ENCODE measurements at regions not wholly inside any gene's neighbourhood (a gene's known extent, or its start where the extent isn't known, plus 50 kb on each side); places are given as distances from the start of the nearest gene placed in this dataset.

DNA sequence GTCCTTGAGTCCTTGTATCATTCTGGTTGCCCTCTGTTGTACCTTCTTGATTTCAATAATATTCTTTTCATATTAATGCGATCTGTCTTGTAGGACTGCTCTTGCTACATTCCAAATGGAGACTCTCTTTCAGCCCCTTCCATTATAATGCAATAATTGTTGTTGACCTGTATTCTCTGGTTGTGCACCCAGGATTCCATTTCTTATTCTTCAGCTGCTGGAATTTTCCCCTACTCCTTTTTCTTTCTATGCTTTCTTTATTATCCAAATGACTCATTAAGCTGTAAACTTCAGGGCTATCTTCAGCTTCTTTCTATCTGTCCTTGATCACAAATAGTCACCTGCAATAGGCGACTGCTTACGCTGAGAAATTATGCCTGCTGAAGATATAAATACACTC is 321.5 kb downstream of the SATB1 start:
- no peaks in the 10 kb centered on the region for H3K27me3 ChIP-seq (ENCODE audit: insufficient read depth, low read length, poor library complexity, severe bottlenecking)
- peaks cover 0 to 2% (median 0%) of the 10 kb centered on the region in 5 donors for H3K9me3 Mint-ChIP-seq
- H3K36me3 Mint-ChIP-seq: peaks cover 0 to 4% (median 3%) of the 10 kb centered on the region in 3 donors
- CTCF ChIA-PET: no interaction called here
- H3K4me3 ChIP-seq (ENCODE audit: low read length): no peak overlapping the region
- no peak for DNase-seq
- no peak overlapping the region for H3K4me3 Mint-ChIP-seq
- H3K4me1 Mint-ChIP-seq: no peaks in the 10 kb centered on the region
- H3K27me3 Mint-ChIP-seq: peaks cover 7 to 44% of the 10 kb centered on the region in 2 donors
- no peak overlapping the region for H3K27ac ChIP-seq (ENCODE audit: low read depth, low read length)
- no peaks in the 10 kb centered on the region for H3K9me3 ChIP-seq (ENCODE audit: low read length)
- POLR2A ChIA-PET: no interaction called here
- peak overlapping the region in 1 of 8 donors; percentile 51 for H3K27ac Mint-ChIP-seq
- H3K36me3 ChIP-seq (ENCODE audit: insufficient read depth, low read length): no peaks in the 10 kb centered on the region
- H3K4me1 ChIP-seq (ENCODE audit: insufficient read depth, low read length): no peaks in the 10 kb centered on the region

DNA sequence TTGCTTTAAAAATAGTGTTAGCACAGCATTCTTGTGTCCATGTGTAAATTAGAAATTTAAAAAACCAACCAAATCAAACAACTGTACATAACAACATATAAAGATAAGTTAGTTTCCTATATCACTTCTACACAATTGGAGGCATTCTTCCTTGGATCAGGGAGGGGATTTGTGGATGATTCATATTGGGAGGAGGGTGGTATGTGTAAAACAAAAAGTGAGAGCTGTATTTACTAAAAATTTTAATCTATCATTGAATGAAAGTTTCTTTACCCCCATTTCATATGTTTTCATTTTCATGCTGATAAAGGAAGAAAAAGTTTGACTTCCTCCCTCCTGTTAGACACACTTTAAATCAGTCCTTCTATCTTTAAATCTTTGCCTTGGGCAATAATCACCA is 325.0 kb downstream of the SATB1 start:
- Mint-ChIP-seq H3K27ac (no peak overlapping the region), H3K4me1 (no peaks in the 10 kb centered on the region), H3K9me3 (peaks cover 0 to 5% (median 3%) of the 10 kb centered on the region in 5 donors), H3K36me3 (peaks cover 0 to 9% (median 1%) of the 10 kb centered on the region in 3 donors), H3K4me3 (no peak overlapping the region), H3K27me3 (peaks cover 10 to 53% of the 10 kb centered on the region in 2 donors)
- H3K27ac ChIP-seq (ENCODE audit: low read depth, low read length): no peak overlapping the region
- no peaks in the 10 kb centered on the region for H3K9me3 ChIP-seq (ENCODE audit: low read length)
- no peak for DNase-seq
- H3K36me3 ChIP-seq (ENCODE audit: insufficient read depth, low read length): no peaks in the 10 kb centered on the region
- POLR2A ChIA-PET: no interaction called here
- H3K4me3 ChIP-seq (ENCODE audit: low read length): no peak overlapping the region
- H3K27me3 ChIP-seq (ENCODE audit: insufficient read depth, low read length, poor library complexity, severe bottlenecking): no peaks in the 10 kb centered on the region
- no peaks in the 10 kb centered on the region for H3K4me1 ChIP-seq (ENCODE audit: insufficient read depth, low read length)
- CTCF ChIA-PET: no interaction called here

DNA sequence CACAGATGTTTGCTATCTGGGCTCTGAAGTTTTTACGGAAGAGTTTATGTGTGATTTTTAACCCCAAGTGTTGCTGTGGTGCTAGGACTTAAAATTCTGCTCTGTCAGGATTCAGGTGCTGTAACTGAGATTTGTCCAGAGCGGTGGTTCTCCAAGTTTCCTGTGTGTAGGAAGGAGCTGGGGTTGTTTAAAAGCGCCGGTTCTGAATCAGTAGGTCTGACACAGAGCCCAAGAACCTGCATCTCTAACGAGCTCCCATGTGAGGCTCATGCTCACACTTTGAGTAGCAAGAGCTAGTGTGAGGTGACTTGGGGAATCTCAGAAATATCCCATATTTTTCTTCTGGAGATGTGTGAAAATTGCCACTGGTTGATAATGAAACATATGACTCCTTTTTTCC is 325.5 kb downstream of the SATB1 start:
- peaks cover 0 to 5% (median 3%) of the 10 kb centered on the region in 5 donors for H3K9me3 Mint-ChIP-seq
- no peaks in the 10 kb centered on the region for H3K4me1 Mint-ChIP-seq
- Histone ChIP-seq H3K9me3 (ENCODE audit: low read length) (no peaks in the 10 kb centered on the region), H3K27me3 (ENCODE audit: insufficient read depth, low read length, poor library complexity, severe bottlenecking) (no peaks in the 10 kb centered on the region), H3K4me3 (ENCODE audit: low read length) (no peak overlapping the region), H3K36me3 (ENCODE audit: insufficient read depth, low read length) (no peaks in the 10 kb centered on the region), H3K27ac (ENCODE audit: low read depth, low read length) (no peak overlapping the region), H3K4me1 (ENCODE audit: insufficient read depth, low read length) (no peaks in the 10 kb centered on the region)
- ChIA-PET POLR2A (no interaction called here), CTCF (no interaction called here)
- H3K27me3 Mint-ChIP-seq: peaks cover 10 to 51% of the 10 kb centered on the region in 2 donors
- H3K36me3 Mint-ChIP-seq: peaks cover 0 to 9% (median 0%) of the 10 kb centered on the region in 3 donors
- no peak for DNase-seq
- H3K27ac Mint-ChIP-seq: no peak overlapping the region
- no peak overlapping the region for H3K4me3 Mint-ChIP-seq

DNA sequence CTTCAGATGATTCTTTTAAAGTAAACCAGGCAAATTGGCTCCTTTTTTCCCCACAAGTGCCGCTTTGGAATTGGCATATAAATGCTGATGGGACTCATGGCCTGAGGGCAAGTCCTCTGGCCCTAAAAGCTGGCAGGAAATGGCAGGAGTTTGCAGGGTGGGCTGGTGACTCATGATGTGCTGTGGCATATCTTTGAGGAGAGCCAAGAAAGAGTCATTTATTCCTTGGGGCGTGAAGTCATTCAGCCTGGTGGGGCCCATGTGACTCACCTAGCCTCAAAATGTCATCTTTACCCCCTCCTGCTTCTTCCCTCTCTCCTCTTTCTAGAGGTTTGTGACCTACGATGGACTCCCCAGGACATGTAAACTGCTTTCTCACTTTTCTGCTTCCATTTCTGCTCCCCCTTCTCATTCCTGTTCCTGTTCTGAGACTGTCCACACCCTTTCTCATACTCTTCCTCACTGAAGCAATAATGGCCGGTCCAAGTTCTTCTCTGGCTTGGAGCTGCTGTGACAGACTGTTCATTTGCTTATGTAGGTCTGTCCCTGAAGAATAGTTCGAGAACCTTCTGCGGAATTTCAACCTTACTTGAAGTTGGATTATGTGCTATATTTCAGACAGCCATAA is 326.1 kb downstream of the SATB1 start:
- no peak for DNase-seq
- Histone ChIP-seq H3K4me3 (ENCODE audit: low read length) (no peak overlapping the region), H3K27ac (ENCODE audit: low read depth, low read length) (no peak overlapping the region), H3K9me3 (ENCODE audit: low read length) (no peaks in the 10 kb centered on the region), H3K36me3 (ENCODE audit: insufficient read depth, low read length) (no peaks in the 10 kb centered on the region), H3K4me1 (ENCODE audit: insufficient read depth, low read length) (no peaks in the 10 kb centered on the region), H3K27me3 (ENCODE audit: insufficient read depth, low read length, poor library complexity, severe bottlenecking) (no peaks in the 10 kb centered on the region)
- POLR2A ChIA-PET: no interaction called here
- Mint-ChIP-seq H3K4me3 (no peak overlapping the region), H3K27ac (no peak overlapping the region), H3K27me3 (peaks cover 8 to 46% of the 10 kb centered on the region in 2 donors), H3K9me3 (peaks cover 0 to 5% (median 3%) of the 10 kb centered on the region in 5 donors), H3K36me3 (peaks cover 0 to 9% (median 0%) of the 10 kb centered on the region in 3 donors), H3K4me1 (no peaks in the 10 kb centered on the region)
- CTCF ChIA-PET: no interaction called here

DNA sequence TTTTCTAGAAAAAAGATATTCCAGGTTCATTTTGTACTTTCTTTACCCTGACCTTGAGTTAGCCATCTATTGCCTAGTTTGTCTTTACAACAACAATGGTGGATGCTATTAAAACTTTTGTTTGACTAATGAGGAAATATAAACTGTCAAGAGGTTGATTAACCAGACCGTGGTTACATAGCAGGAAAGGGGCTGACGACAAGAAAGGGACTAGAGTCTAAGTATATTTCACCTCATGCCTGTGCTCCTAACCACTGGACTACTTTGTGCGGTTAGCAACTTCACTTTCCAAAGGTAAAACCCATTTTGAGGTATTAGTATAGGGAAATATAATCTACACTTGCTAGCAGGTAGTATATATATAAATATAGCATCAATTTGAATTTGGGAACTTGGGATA is 327.1 kb downstream of the SATB1 start:
- CTCF ChIA-PET: no interaction called here

DNA sequence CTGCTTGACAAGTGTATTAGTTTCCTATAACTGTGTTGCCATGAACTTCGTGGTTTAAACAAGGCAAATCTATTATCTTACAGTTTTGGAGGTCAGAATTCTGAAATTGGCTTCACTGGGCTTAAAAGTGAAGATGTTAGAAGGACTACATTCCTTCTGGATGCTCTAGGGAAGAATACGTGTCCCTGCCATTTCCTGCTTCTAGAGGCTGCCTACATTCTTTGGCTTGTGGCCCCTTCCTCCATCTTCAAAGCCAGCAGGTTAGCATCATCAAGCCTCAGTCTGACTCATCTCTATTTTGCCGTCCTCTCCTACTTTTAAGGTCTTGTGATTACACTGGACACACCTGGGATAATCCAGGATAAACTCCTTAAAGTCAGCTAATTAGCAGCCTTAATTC is 327.7 kb downstream of the SATB1 start:
- DNase-seq: no peak
- Histone ChIP-seq H3K9me3 (ENCODE audit: low read length) (no peaks in the 10 kb centered on the region), H3K4me3 (ENCODE audit: low read length) (no peak overlapping the region), H3K4me1 (ENCODE audit: insufficient read depth, low read length) (no peaks in the 10 kb centered on the region), H3K36me3 (ENCODE audit: insufficient read depth, low read length) (no peaks in the 10 kb centered on the region), H3K27me3 (ENCODE audit: insufficient read depth, low read length, poor library complexity, severe bottlenecking) (no peaks in the 10 kb centered on the region), H3K27ac (ENCODE audit: low read depth, low read length) (no peak overlapping the region)
- no peak overlapping the region for H3K27ac Mint-ChIP-seq
- peaks cover 0 to 5% (median 4%) of the 10 kb centered on the region in 5 donors for H3K9me3 Mint-ChIP-seq
- ChIA-PET CTCF (no interaction called here), POLR2A (no interaction called here)
- no peak overlapping the region for H3K4me3 Mint-ChIP-seq
- H3K4me1 Mint-ChIP-seq: no peaks in the 10 kb centered on the region
- H3K36me3 Mint-ChIP-seq: peaks cover 0 to 9% (median 0%) of the 10 kb centered on the region in 3 donors
- H3K27me3 Mint-ChIP-seq: peaks cover 10 to 43% of the 10 kb centered on the region in 2 donors

More for the DNA sequence above, 327.1 kb downstream of the SATB1 start:
- peaks cover 0 to 5% (median 4%) of the 10 kb centered on the region in 5 donors for H3K9me3 Mint-ChIP-seq
- H3K27ac ChIP-seq (ENCODE audit: low read depth, low read length): no peak overlapping the region
- H3K9me3 ChIP-seq (ENCODE audit: low read length): no peaks in the 10 kb centered on the region
- peaks cover 0 to 9% (median 0%) of the 10 kb centered on the region in 3 donors for H3K36me3 Mint-ChIP-seq
- no peaks in the 10 kb centered on the region for H3K4me1 Mint-ChIP-seq
- H3K36me3 ChIP-seq (ENCODE audit: insufficient read depth, low read length): no peaks in the 10 kb centered on the region
- no peak overlapping the region for H3K27ac Mint-ChIP-seq
- H3K4me3 ChIP-seq (ENCODE audit: low read length): no peak overlapping the region
- H3K4me1 ChIP-seq (ENCODE audit: insufficient read depth, low read length): no peaks in the 10 kb centered on the region
- POLR2A ChIA-PET: no interaction called here
- H3K4me3 Mint-ChIP-seq: no peak overlapping the region
- H3K27me3 Mint-ChIP-seq: peaks cover 8 to 45% of the 10 kb centered on the region in 2 donors
- H3K27me3 ChIP-seq (ENCODE audit: insufficient read depth, low read length, poor library complexity, severe bottlenecking): no peaks in the 10 kb centered on the region
- DNase-seq: no peak

DNA sequence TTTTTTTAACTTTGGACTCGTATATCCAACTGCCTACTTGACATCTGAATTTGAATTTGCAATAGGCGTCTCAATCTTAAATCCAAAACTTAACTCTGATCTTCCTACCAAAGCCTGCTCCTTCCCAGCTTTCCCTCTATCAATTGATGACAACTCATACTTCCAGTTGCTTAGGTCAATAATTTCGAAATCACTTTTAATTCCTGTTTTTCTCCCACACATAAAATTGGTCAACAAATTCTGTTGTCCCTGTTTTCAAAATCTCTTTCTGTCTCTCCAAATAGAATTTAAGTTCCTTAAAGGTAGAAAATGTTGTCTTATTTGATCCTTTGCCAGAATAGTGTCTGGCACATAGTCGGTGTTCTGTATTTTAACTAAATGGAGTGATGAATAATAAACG is 332.4 kb downstream of the SATB1 start:
- CTCF ChIA-PET: no interaction called here
- no peak overlapping the region for H3K27ac Mint-ChIP-seq
- H3K4me1 Mint-ChIP-seq: peaks cover 4 to 5% (median 5%) of the 10 kb centered on the region in 3 donors
- no peak overlapping the region for H3K4me3 Mint-ChIP-seq
- POLR2A ChIA-PET: no interaction called here
- H3K27me3 ChIP-seq (ENCODE audit: insufficient read depth, low read length, poor library complexity, severe bottlenecking): no peaks in the 10 kb centered on the region
- no peak for DNase-seq
- H3K27me3 Mint-ChIP-seq: peaks cover 2 to 14% of the 10 kb centered on the region in 2 donors
- no peaks in the 10 kb centered on the region for H3K9me3 ChIP-seq (ENCODE audit: low read length)
- H3K4me3 ChIP-seq (ENCODE audit: low read length): no peak overlapping the region
- no peaks in the 10 kb centered on the region for H3K4me1 ChIP-seq (ENCODE audit: insufficient read depth, low read length)
- peaks cover 0 to 3% (median 0%) of the 10 kb centered on the region in 3 donors for H3K36me3 Mint-ChIP-seq
- H3K27ac ChIP-seq (ENCODE audit: low read depth, low read length): no peak overlapping the region
- H3K9me3 Mint-ChIP-seq: peaks cover 0 to 4% (median 2%) of the 10 kb centered on the region in 5 donors
- H3K36me3 ChIP-seq (ENCODE audit: insufficient read depth, low read length): no peaks in the 10 kb centered on the region

DNA sequence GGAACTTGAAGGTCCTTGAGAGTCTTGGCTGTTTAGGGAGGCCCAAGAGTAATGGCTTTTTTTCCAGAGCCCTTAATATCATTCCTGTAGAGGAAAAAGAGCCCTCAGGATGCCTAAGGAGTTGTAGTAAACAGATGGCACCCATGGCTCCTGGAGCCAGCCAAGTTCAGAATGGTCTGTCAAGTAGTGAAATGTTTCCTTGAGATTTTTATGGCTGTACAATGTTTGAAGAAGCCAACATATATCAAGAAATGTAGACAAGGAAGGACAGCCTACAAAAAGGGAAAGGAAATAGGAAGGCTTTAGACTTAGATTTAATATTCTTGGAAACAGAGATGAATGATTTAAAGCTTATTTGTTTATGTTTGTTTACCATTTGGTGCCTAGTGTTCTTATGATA is 334.8 kb downstream of the SATB1 start:
- Histone ChIP-seq H3K36me3 (ENCODE audit: insufficient read depth, low read length) (no peaks in the 10 kb centered on the region), H3K9me3 (ENCODE audit: low read length) (no peaks in the 10 kb centered on the region), H3K27ac (ENCODE audit: low read depth, low read length) (no peak overlapping the region), H3K4me1 (ENCODE audit: insufficient read depth, low read length) (no peaks in the 10 kb centered on the region), H3K27me3 (ENCODE audit: insufficient read depth, low read length, poor library complexity, severe bottlenecking) (no peaks in the 10 kb centered on the region), H3K4me3 (ENCODE audit: low read length) (no peak overlapping the region)
- Mint-ChIP-seq H3K36me3 (no peaks in the 10 kb centered on the region), H3K27ac (no peak overlapping the region), H3K9me3 (peaks cover 0 to 4% (median 0%) of the 10 kb centered on the region in 5 donors), H3K27me3 (peaks cover 6 to 17% of the 10 kb centered on the region in 2 donors), H3K4me1 (peaks cover 5 to 6% (median 6%) of the 10 kb centered on the region in 3 donors), H3K4me3 (no peak overlapping the region)
- DNase-seq: no peak
- CTCF ChIA-PET: no interaction called here
- POLR2A ChIA-PET: no interaction called here
